ENCODE measurements at regions not wholly inside any gene's neighbourhood (a gene's known extent, or its start where the extent isn't known, plus 50 kb on each side); places are given as distances from the start of the nearest gene placed in this dataset.
"Not testable (repeated sequence)": the region's sequence is repeated elsewhere in the genome, so short reads cannot be mapped to it uniquely, and the experiment has no call there.

- TF ChIP-seq CTCF (IDR thresholded peaks at IDR 0.05 in 4 of 5, conservative IDR thresholded peaks at IDR 0.05 in 1 of 5); POLR2A (IDR thresholded peaks at IDR 0.05): not testable (repeated sequence)
These were observed 175.3 kb downstream of the NPIPA8 start for GRCh38 chr16:18161224-18161623.
